HG03469 (cell line): ENCODE measurements at regions not wholly inside any gene's neighbourhood (a gene's known extent, or its start where the extent isn't known, plus 50 kb on each side); places are given as distances from the start of the nearest gene placed in this dataset.
"Not testable (repeated sequence)": the region's sequence is repeated elsewhere in the genome, so short reads cannot be mapped to it uniquely, and the experiment has no call there.

ENCODE experiments used
- ATAC-seq: cut with Tn5 transposase; IDR thresholded peaks from one replicate; pipeline ENCODE4 v1.9.1; 2021; ENCODE audit warnings: mild to moderate bottlenecking, moderate library complexity, moderate number of reproducible peaks; ENCODE audit not compliant: unreplicated experiment

GRCh38 chr21:28877318-28877884 lies 115.3 kb downstream of the LTN1 start:
- no peak for ATAC-seq

- ATAC-seq: no peak
Measured at GRCh38 chr21:28875078-28875477, 117.6 kb downstream of the LTN1 start.

GRCh38 chr21:28872218-28872617 lies 120.5 kb downstream of the LTN1 start:
- ATAC-seq: no peak

GRCh38 chr21:28871388-28872010 lies 121.2 kb downstream of the LTN1 start:
- no peak for ATAC-seq

- ATAC-seq: no peak
Measured at GRCh38 chr21:28867401-28867800, 125.3 kb downstream of the LTN1 start.

GRCh38 chr21:28865488-28866186 lies 127.0 kb downstream of the LTN1 start:
- no peak for ATAC-seq

- no peak for ATAC-seq
Measured at GRCh38 chr21:28858424-28858823, 134.3 kb downstream of the LTN1 start.

GRCh38 chr21:28857752-28858151 lies 134.9 kb downstream of the LTN1 start:
- ATAC-seq: no peak

- ATAC-seq: no peak
Measured at GRCh38 chr21:28856588-28857250, 136.0 kb downstream of the LTN1 start.

- no peak for ATAC-seq
Measured at GRCh38 chr21:28852706-28853105, 140.0 kb downstream of the LTN1 start.

- no peak for ATAC-seq
Measured at GRCh38 chr21:28851645-28852044, 141.0 kb downstream of the LTN1 start.

- ATAC-seq: not testable (repeated sequence)
Measured at GRCh38 chr21:28839237-28839636, 153.4 kb downstream of the LTN1 start.

GRCh38 chr21:28837426-28837825 lies 155.3 kb downstream of the LTN1 start:
- not testable (repeated sequence) for ATAC-seq

GRCh38 chr21:28836588-28836987 lies 156.1 kb downstream of the LTN1 start:
- not testable (repeated sequence) for ATAC-seq

GRCh38 chr21:28834335-28835238 lies 158.1 kb downstream of the LTN1 start:
- no peak for ATAC-seq

GRCh38 chr21:28833609-28834008 lies 159.1 kb downstream of the LTN1 start:
- ATAC-seq: no peak

GRCh38 chr21:28833182-28833581 lies 159.5 kb downstream of the LTN1 start:
- no peak for ATAC-seq

GRCh38 chr21:28832715-28833061 lies 160.0 kb downstream of the LTN1 start:
- ATAC-seq: no peak

GRCh38 chr21:28832013-28832714 lies 160.5 kb downstream of the LTN1 start:
- ATAC-seq: no peak

- no peak for ATAC-seq
Measured at GRCh38 chr21:28828981-28829380, 163.7 kb downstream of the LTN1 start.
